ENCODE measurements at regions not wholly inside any gene's neighbourhood (a gene's known extent, or its start where the extent isn't known, plus 50 kb on each side); places are given as distances from the start of the nearest gene placed in this dataset.

GRCh38 chr2:221364672-221365071, 207.4 kb downstream of the EPHA4 start:
- no peaks in the 10 kb centered on the region for H3K4me1 ChIP-seq (ENCODE audit: insufficient read depth, low read length)
- H3K9ac ChIP-seq (ENCODE audit: low read length): no peak overlapping the region
- no peaks in the 10 kb centered on the region for H3K36me3 ChIP-seq (ENCODE audit: insufficient read depth, low read length)
- H3K27me3 ChIP-seq (ENCODE audit: control insufficient read depth in 1 of 2, insufficient read depth in 2 of 2, low read length in 2 of 2): no peaks in the 10 kb centered on the region
- no peaks in the 10 kb centered on the region for H3K9me3 ChIP-seq (ENCODE audit: low read length)
- H3K4me3 ChIP-seq (ENCODE audit: low read depth in 1 of 2, low read length in 2 of 2): no peak overlapping the region
- H3K27ac ChIP-seq (ENCODE audit: low read depth, low read length): no peak overlapping the region

Measured in muscle layer of colon (tissue), 2 donors.